ENCODE measurements at regions not wholly inside any gene's neighbourhood (a gene's known extent, or its start where the extent isn't known, plus 50 kb on each side); places are given as distances from the start of the nearest gene placed in this dataset.

GRCh38 chr10:84590327-84591193 is 262.2 kb downstream of the CCSER2 start:
- no peak for TF ChIP-seq CTCF (IDR thresholded peaks at IDR 0.05)

- no peak for TF ChIP-seq CTCF (IDR thresholded peaks at IDR 0.05)
These were observed 265.1 kb downstream of the CCSER2 start for GRCh38 chr10:84593506-84593905.

GRCh38 chr10:84596585-84596984 is 268.2 kb downstream of the CCSER2 start:
- TF ChIP-seq CTCF (IDR thresholded peaks at IDR 0.05), result no peak

GRCh38 chr10:84599254-84599653 is 270.9 kb downstream of the CCSER2 start:
- no peak for TF ChIP-seq CTCF (IDR thresholded peaks at IDR 0.05)

GRCh38 chr10:84600947-84601346 is 272.6 kb downstream of the CCSER2 start:
- TF ChIP-seq CTCF (IDR thresholded peaks at IDR 0.05), result no peak

GRCh38 chr10:84603971-84604370 is 275.6 kb downstream of the CCSER2 start:
- no peak for TF ChIP-seq CTCF (IDR thresholded peaks at IDR 0.05)

GRCh38 chr10:84605802-84606201 is 277.4 kb downstream of the CCSER2 start:
- no peak for TF ChIP-seq CTCF (IDR thresholded peaks at IDR 0.05)

All from LNCAP (cell line).